IPS DF 6.9 (cell line): ENCODE measurements at regions not wholly inside any gene's neighbourhood (a gene's known extent, or its start where the extent isn't known, plus 50 kb on each side); places are given as distances from the start of the nearest gene placed in this dataset.

Source experiments
- DNase-seq: peaks from one replicate; pipeline ENCODE4 v3.0.0-alpha.2; 2013; ENCODE audit warnings: low read depth, low spot score
- H3K27ac ChIP-seq: one replicate; pipeline ENCODE4 v1.5.1; 2013; ENCODE audit warnings: low read length, control low read depth
- H3K27me3 ChIP-seq: 2 replicates; pipeline ENCODE4 v1.6.1; 2013; ENCODE audit warnings: mild to moderate bottlenecking, low read length; ENCODE audit not compliant: control insufficient read depth, insufficient read depth
- H3K36me3 ChIP-seq: 2 replicates; pipeline ENCODE4 v1.6.1; 2013; ENCODE audit warnings: low read length; ENCODE audit not compliant: control insufficient read depth, insufficient read depth
- H3K4me1 ChIP-seq: 2 replicates; pipeline ENCODE4 v1.6.1; 2013; ENCODE audit warnings: low read length; ENCODE audit not compliant: control insufficient read depth, insufficient read depth
- H3K4me3 ChIP-seq: 2 replicates; pipeline ENCODE4 v1.5.1; 2013; ENCODE audit warnings: mild to moderate bottlenecking, low read length
- H3K9me3 ChIP-seq: 2 replicates; pipeline ENCODE4 v1.6.1; 2013; ENCODE audit warnings: low read length, inconsistent platforms; ENCODE audit not compliant: control insufficient read depth, insufficient read depth
- WGBS: extraction: QIAGEN DNeasy Blood & Tissue Kit; methylation state at CpG from one replicate; pipeline ENCODE4 v1.1.7; 2013; ENCODE audit warnings: mixed read lengths, missing lambda C conversion rate; ENCODE audit not compliant: insufficient read length, insufficient coverage; 5-methylcytosine and 5-hydroxymethylcytosine counted together

DNA sequence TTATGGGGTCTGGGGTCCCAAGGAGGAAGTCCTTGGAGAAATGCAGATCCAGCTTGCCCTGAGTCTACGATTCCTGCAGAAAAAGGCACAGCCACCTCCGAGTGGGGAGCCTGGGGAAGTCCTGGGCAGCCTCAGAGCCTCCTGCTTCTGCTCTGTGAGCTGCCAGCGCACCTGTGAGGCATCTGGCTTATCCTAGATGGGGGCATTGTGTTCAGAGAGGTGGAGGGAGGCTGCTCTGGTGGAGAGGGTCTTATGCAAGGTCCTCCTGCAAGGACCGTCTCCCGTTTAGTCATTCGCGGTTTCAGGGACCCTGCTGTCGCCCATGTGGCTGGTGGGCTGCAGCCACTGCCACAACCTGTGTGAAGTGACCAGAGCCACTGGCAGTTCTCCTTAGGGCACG is 53.0 kb upstream of the PRMT8 start:
- no peak for DNase-seq
- H3K4me3 ChIP-seq, result no peak overlapping the region
- no peaks in the 10 kb centered on the region for H3K9me3 ChIP-seq
- peaks cover 2% of the 10 kb centered on the region; the same call in 1 of the 2 replicates for H3K4me1 ChIP-seq
- H3K36me3 ChIP-seq, result no peaks in the 10 kb centered on the region
- no peak overlapping the region for H3K27ac ChIP-seq
- no peaks in the 10 kb centered on the region for H3K27me3 ChIP-seq
- no CpG with 5 or more reads among the region's 9 CpGs for WGBS

DNA sequence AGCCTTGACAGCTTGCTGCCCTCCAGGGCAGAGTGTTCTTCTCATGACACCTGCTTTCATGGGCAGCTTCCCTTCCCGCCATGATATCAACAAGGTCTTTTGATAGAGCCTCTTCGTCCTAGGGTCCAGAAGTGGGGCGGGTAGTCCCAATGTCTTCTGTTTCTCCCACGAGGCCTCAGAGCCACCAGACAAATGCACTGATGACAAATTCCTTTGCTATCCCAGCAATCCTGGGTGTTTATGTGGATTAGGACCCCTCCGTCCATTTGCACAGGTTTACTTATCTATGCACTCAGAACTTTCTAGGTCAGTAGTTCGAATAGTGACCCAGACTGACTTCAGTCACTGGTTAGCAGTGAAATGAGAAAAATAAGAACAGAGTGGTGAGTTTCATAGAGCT is 52.6 kb upstream of the PRMT8 start:
- Histone ChIP-seq H3K4me1 (0 out of 2 replicates have a peak, but pooled peaks cover 2% of the 10 kb centered on the region), H3K9me3 (no peaks in the 10 kb centered on the region), H3K4me3 (no peak overlapping the region), H3K27ac (no peak overlapping the region), H3K36me3 (no peaks in the 10 kb centered on the region), H3K27me3 (no peaks in the 10 kb centered on the region)
- no CpG with 5 or more reads among the region's 6 CpGs for WGBS
- DNase-seq, result no peak
